ENCODE measurements at regions not wholly inside any gene's neighbourhood (a gene's known extent, or its start where the extent isn't known, plus 50 kb on each side); places are given as distances from the start of the nearest gene placed in this dataset.

DNA sequence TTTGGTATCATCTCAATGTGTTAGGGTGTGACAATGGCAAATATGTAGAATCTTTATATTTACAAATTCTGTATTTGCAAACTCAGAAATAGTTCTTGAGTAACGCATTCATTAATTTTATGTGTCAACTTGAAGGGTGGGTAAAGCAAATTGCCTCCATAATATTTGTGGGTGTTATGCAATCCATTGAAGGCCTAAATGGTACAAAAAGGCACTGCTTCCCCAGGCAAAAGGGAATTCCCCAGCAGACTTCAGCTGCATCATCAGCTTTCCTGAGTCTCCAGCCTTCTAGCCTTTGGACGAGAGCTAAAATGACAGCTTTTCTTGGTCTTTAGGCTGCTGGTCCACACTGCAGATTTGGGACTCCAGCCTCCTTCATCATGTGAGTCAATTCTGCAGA, 292.2 kb upstream of the PCDH7 start:
- H3K36me3 ChIP-seq = no peaks in the 10 kb centered on the region
- TF ChIP-seq POLR2AphosphoS5 (IDR thresholded peaks at IDR 0.05; ENCODE audit: insufficient read depth in 1 of 2, low read depth in 1 of 2) (no peak), POLR2A (IDR thresholded peaks at IDR 0.05) (no peak)
- TF ChIP-seq, protein P1, sequence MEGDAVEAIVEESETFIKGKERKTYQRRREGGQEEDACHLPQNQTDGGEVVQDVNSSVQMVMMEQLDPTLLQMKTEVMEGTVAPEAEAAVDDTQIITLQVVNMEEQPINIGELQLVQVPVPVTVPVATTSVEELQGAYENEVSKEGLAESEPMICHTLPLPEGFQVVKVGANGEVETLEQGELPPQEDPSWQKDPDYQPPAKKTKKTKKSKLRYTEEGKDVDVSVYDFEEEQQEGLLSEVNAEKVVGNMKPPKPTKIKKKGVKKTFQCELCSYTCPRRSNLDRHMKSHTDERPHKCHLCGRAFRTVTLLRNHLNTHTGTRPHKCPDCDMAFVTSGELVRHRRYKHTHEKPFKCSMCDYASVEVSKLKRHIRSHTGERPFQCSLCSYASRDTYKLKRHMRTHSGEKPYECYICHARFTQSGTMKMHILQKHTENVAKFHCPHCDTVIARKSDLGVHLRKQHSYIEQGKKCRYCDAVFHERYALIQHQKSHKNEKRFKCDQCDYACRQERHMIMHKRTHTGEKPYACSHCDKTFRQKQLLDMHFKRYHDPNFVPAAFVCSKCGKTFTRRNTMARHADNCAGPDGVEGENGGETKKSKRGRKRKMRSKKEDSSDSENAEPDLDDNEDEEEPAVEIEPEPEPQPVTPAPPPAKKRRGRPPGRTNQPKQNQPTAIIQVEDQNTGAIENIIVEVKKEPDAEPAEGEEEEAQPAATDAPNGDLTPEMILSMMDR (IDR thresholded peaks at IDR 0.05) = no peak
- H3K9me3 ChIP-seq = no peaks in the 10 kb centered on the region
- no peaks in the 10 kb centered on the region for H3K4me1 ChIP-seq
- no peak overlapping the region for H3K4me3 ChIP-seq
- no peaks in the 10 kb centered on the region for H3K27me3 ChIP-seq
- H3K27ac ChIP-seq = no peak overlapping the region
- intact Hi-C loops (cut with DNase I) = no loop called here
- no peak for DNase-seq (ENCODE audit: extremely low spot score in 2 of 2)

DNA sequence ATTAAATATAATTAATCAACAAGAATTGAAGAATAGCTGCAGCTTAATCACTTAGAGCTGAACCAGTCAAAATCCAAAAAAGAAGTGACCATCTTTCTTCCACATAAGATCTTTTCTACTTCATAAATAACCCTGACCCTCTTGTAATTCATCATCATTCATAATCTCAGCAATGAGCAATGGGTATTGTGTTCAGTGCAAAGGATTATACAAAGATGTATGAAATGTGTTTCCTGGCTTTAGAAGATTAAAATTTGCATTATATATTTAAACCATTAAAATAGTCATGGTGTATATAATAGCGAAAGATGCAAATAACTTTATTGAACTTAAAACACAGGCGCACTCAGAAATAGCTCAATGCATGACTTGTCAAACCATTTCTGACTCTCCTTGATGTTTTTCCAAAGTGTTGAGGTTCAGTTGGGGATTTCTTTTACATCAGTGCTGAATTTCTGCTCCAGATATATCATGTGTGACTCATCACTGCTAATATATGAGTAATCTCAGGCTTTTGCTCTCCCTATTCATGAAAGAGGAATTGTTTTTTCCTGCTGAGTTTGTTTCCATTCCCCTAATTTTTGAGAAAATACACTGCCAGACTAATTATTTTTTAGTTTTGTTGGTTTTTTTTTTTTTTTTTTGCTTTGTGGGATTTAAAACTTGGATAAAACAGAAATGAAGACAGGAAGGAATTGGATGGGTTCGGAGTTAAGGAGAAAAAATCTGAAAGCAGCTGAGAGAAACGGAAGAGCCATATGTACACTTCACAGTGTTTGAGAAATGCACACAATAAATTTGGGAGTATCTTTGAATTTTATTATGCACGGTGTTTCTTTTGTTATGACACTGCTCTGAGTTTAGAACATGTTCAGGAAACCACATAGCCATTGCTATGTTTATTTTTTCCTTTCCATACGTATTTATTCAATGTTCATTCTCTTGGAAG, 290.1 kb upstream of the PCDH7 start:
- intact Hi-C loops (cut with DNase I) = no loop called here
- Histone ChIP-seq H3K27me3 (no peaks in the 10 kb centered on the region), H3K4me3 (no peak overlapping the region), H3K36me3 (no peaks in the 10 kb centered on the region), H3K27ac (no peak overlapping the region), H3K4me1 (no peaks in the 10 kb centered on the region), H3K9me3 (no peaks in the 10 kb centered on the region)
- no peak for TF ChIP-seq POLR2AphosphoS5 (IDR thresholded peaks at IDR 0.05; ENCODE audit: insufficient read depth in 1 of 2, low read depth in 1 of 2)
- TF ChIP-seq, protein P1 (IDR thresholded peaks at IDR 0.05) = no peak
- TF ChIP-seq POLR2A (IDR thresholded peaks at IDR 0.05) = no peak
- DNase-seq (ENCODE audit: extremely low spot score in 2 of 2) = no peak

DNA sequence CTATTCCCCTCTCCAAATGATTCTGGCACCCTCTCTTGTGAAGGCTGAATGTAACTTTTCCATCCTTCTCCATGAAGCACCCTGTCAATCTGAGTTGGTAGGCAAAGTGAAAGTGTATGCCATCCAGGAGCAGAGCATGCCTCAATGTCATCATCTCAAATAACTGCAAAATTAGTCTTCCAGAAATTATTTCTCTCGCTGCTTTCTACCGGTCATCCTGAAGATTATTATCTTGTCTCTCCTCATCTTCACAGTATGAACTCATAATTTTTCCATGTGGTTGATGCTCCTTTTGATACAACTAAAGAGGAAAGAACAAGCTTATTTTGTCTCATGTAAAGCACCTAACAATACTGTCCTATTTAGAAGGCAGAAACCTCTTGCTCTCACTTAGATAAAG, 285.5 kb upstream of the PCDH7 start:
- TF ChIP-seq POLR2A (IDR thresholded peaks at IDR 0.05) (no peak), POLR2AphosphoS5 (IDR thresholded peaks at IDR 0.05; ENCODE audit: insufficient read depth in 1 of 2, low read depth in 1 of 2) (no peak)
- TF ChIP-seq, protein P1 (IDR thresholded peaks at IDR 0.05) = no peak
- intact Hi-C loops (cut with DNase I) = no loop called here
- no peaks in the 10 kb centered on the region for H3K4me1 ChIP-seq
- no peak for DNase-seq (ENCODE audit: extremely low spot score in 2 of 2)
- no peaks in the 10 kb centered on the region for H3K9me3 ChIP-seq
- H3K27ac ChIP-seq = no peak overlapping the region
- no peak overlapping the region for H3K4me3 ChIP-seq
- no peaks in the 10 kb centered on the region for H3K27me3 ChIP-seq
- H3K36me3 ChIP-seq = no peaks in the 10 kb centered on the region

DNA sequence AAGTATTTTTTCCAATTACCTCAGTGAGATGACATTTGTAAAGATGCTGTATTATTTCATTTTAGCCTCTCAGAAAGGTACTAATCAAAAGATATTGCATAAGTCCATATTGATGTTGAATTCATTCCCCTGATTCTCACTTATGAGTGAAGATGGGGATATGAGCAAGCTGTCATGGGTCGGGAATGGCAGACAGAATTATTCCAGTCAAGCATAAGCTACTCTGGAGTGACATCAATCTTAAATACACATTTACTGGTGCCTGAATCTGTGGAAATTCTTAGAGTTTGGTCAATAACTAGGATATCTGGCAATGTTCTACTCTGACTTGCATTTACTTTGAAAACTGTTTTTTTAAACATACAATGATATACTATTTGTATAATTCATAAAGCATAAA, 283.8 kb upstream of the PCDH7 start:
- no peaks in the 10 kb centered on the region for H3K27me3 ChIP-seq
- intact Hi-C loops (cut with DNase I) = no loop called here
- DNase-seq (ENCODE audit: extremely low spot score in 2 of 2) = no peak
- no peak for TF ChIP-seq POLR2A (IDR thresholded peaks at IDR 0.05)
- no peak for TF ChIP-seq POLR2AphosphoS5 (IDR thresholded peaks at IDR 0.05; ENCODE audit: insufficient read depth in 1 of 2, low read depth in 1 of 2)
- no peak overlapping the region for H3K4me3 ChIP-seq
- H3K9me3 ChIP-seq = no peaks in the 10 kb centered on the region
- H3K36me3 ChIP-seq = no peaks in the 10 kb centered on the region
- no peak overlapping the region for H3K27ac ChIP-seq
- no peaks in the 10 kb centered on the region for H3K4me1 ChIP-seq

DNA sequence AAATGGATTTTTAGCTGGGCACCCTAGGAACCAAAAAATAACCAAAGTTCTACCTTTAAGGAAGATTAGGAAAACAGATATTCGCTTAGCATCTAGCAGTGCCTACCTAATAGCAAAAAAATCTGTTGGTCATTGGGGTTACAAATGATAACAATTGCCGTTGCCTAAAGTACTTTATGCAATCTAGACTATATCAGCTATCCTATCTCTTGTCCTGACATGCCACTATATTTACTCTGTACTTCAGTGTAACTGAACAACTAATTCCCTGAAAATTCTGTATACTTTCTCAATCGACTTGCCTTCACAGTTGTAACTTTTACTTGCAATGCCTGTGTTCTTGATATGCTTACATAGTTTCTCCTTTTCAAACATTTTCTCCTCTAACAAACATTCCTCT, 282.9 kb upstream of the PCDH7 start:
- intact Hi-C loops (cut with DNase I) = no loop called here
- Histone ChIP-seq H3K9me3 (no peaks in the 10 kb centered on the region), H3K27ac (no peak overlapping the region), H3K4me1 (no peaks in the 10 kb centered on the region), H3K36me3 (no peaks in the 10 kb centered on the region), H3K4me3 (no peak overlapping the region), H3K27me3 (no peaks in the 10 kb centered on the region)
- no peak for TF ChIP-seq POLR2A (IDR thresholded peaks at IDR 0.05)
- TF ChIP-seq POLR2AphosphoS5 (IDR thresholded peaks at IDR 0.05; ENCODE audit: insufficient read depth in 1 of 2, low read depth in 1 of 2) = no peak
- TF ChIP-seq, protein P1 (IDR thresholded peaks at IDR 0.05) = no peak
- no peak for DNase-seq (ENCODE audit: extremely low spot score in 2 of 2)

All from vagina (tissue), 2 donors.